SK-N-DZ (cell line): ENCODE measurements at regions not wholly inside any gene's neighbourhood (a gene's known extent, or its start where the extent isn't known, plus 50 kb on each side); places are given as distances from the start of the nearest gene placed in this dataset.

Source experiments
- DNase-seq: peaks from one replicate; pipeline ENCODE4 v3.0.0-alpha.2; 2015; ENCODE audit warnings: low spot score

DNA sequence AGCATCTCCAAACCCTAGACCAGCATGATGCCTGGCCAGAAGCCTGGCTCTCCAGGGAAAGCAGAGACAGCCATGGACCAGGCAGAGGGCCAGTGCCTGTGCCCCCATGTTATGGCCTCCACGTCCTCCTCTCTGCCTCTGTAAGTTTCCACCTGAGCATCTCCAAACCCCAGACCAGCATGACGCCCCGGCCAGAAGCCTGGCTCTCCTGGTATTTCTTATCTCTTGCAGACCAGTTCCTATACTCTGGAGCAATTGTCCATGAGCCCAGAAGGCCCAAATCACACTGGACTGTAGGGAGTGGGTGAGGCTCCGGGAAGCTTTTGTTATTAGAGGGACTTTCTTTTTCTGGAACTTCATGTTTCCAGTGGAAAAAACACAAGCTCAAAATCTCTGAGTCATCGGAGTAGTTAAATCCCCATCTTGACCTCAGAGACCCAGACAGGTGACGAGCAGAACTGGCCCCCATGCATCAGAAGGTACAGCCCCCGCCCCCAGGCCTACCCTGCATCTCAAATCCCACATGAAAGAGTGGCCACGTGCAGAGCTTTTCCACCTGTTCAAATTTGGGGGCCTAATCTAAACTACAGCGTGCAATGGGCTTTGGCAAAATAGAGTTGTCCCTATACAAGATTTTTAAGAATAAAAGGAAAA lies 110.2 kb upstream of the FOXQ1 start:
- no peak for DNase-seq

GRCh38 chr6:1200409-1201101 lies 111.3 kb upstream of the FOXQ1 start:
- DNase-seq: no peak

- DNase-seq: no peak
These were observed 111.9 kb upstream of the FOXQ1 start for GRCh38 chr6:1200081-1200408.

GRCh38 chr6:1197309-1197708 lies 114.6 kb upstream of the FOXQ1 start:
- DNase-seq: no peak

DNA sequence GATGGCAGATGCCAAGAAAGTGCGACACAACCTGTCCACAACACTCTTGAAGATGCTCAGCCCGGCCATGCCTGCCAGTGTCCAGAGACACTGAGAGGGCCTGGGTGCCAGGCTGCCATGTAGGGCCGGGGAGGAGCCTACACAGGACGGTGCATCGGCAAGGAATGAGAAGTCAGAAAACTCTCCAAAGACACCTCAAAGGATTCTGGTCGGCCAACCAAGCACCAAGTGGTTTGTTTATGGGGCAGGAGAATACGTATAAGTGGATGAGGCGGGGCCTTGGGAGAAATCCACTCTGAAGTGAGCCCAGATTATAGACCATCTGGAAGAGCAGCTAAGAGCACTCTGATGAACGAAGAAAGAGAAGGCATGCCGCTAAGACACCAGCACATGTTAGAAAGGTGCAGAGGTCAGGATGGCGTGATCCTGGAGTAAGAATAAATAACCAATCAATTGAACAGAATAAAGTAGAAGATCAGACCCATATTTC lies 120.7 kb upstream of the FOXQ1 start:
- no peak for DNase-seq

DNA sequence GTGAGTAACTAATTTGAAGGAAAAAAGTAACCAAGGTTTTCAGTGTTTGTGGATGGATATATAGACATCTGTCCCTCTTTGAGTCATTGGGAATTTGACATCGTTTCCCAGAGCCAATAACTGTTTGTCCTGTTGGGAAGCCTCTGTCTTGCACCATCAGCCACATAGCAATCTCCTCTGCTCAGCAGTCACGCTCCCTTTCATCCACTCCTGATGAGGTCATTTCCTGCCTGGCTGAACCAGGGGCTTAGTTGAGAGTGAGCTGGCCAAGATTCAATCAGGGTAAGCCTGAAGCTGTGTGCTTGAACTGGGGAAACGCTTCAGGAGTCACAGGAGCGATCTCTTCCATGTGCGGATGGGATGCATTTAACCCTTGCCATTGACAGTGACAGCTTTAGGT lies 121.5 kb upstream of the FOXQ1 start:
- DNase-seq: no peak

GRCh38 chr6:1188199-1188598 lies 123.7 kb upstream of the FOXQ1 start:
- no peak for DNase-seq

DNA sequence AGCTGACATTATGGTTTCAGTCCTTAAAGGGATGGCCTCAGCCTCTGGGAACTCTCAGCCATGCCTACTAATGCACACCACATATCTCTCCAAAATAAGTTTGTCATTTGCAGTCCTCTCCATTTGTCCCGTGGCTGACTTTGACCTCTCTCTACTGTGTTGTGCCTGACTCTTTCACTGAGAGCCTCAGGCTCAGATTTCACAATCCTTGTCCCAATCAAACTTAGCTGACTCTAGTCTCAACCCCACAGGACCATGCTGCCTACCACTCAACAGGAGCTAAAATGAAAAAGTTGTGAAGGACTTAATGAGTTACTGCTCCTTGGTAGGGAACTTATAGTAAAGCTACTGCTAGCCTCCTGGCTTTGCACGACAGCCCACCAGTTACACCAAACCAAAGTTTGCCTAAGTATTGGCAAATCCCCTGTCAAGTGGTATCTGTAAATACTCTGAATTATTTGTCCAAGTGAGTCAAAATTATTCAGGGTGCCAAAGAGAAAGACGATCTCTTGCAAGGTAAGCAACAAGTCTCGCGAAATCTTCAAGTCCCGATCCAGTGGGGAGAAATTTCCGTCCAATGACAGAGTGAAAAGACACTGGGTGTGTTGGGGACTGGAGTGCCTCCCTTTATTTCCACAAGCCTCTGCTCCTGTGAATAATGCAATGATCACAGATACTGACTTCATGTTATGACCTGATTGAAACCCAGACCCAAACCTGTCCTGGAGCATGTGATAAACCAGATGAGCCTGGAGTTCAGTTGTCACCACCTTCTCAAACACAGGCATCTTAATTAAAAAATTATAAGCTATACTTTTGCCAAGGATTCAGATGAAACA lies 124.4 kb upstream of the FOXQ1 start:
- DNase-seq: no peak

- no peak for DNase-seq
These were observed 127.6 kb upstream of the FOXQ1 start for GRCh38 chr6:1184318-1184717.

DNA sequence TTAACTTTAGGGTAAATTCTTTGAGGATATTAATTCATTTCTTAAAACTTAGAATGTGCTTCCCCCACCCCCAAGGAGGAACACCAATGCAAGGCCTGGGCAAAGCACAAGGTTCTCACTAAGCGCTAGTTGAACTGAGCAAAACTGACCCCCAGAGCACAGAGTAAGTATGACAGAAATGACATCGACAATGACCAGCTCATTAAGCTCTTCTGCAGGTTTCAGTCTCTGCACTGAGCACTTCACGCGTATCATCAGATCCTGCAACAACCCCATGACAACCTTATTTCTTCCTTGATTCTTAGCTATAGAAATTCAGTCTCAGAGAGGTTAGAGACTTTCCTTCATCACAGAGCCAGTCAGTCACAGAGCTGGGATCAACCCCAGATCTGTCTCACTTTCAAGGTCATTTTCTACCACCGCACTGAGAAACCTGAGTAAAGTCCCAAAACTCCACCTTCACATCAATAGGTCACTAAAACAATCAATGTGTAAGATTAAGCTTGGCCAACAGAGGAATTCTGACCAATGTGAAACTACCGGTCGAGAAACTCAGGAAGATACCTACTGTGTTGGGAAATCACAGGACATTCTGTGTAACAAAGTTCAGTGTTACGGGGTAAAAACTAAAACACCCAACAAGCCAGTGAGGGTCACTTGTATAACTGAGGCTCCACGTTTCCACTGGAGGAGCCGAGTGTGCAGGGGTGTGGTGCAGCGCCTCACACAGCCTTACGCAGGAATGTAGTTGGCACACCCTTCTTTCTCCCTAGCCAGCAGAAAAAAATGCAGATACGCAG lies 129.0 kb upstream of the FOXQ1 start:
- DNase-seq: no peak

DNA sequence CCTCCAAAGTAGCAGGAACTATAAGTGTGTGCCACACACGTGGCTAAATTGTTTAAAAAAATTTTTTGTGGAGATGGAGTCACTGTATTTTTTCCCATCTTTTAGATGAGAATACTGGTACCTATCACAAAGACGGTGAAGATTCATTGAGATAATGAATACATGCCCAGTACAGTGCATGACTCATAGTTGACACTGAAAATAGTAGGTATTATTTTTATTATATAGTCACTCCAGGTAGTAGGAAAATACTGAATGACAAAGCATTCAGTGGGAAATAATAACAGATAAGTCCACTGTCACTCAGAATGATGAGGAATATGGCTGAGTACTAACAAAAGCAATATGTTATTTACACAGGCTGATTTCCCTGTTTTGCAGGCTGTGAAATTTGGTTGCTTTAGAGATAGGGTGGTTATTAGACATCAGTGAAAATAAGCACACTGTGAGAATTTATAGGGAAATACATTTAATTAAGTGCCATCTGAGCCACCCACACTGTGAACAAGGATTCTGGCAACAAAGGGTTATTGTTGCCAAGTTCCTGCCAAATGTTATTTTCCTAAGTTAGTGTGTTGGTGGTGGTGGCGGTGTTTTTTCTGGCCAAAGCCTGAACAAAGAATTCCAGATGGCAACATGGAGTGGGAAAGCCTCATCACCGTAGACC lies 129.8 kb upstream of the FOXQ1 start:
- DNase-seq: no peak

DNA sequence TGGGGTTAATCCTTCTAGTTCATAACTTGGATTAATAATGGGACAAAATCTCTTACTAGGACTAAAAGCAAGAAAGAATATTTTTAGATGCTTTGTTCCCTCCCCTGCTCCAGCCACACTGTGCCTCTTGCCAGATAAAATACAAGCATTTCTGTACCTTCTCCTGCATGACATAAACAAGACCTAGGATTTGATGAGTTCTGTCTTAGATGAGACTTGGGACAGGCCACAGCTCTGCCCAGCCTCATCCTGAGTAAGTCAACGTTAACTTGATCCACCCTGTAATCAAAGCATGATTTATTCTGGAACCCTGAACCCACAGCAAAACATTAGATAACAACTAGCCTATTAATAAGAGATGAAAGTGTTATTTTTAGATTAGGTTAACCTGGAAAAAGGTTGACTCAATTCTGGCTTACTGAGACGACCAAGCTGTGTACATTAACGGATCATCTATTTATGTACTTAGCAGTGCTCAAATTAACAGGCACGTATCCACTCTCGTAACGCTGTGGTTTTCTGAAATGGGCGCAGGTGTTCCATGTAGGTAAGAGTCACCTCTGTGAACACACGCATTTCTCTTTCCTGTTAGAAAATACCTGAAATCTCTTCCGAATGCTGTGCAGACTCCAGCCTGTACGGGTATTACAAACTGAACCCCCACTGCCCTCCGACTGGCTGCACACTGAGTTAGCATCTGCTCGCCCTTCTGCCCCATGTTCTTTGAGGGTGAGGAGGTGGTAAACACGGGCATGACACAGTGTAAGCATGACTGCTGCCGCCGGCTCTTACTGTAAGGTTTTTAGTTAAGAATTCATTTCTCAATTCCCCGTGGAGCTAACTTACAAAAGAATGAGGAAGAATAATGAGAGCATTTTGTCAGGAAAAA lies 132.1 kb upstream of the FOXQ1 start:
- no peak for DNase-seq

DNA sequence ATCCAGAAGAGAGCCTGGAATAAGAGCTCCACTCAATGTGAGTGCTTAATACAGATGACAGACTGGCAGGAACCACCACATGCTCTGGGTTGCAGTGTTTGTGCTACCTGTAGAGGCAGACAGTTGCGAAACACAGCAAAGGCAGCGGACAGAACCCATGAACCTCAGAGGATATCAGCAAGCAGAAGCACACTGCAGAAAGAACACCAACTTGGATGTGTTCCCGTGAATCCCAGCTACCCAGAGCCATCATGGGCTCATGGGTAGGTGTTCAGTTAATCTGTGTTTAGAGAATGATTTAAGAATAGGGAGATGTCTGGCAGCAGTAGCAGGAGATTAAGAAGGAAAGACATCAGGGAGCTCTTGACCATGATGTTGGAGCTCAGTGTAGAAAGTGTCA lies 133.3 kb upstream of the FOXQ1 start:
- no peak for DNase-seq

- DNase-seq: no peak
These were observed 135.3 kb upstream of the FOXQ1 start for GRCh38 chr6:1176567-1176966.

DNA sequence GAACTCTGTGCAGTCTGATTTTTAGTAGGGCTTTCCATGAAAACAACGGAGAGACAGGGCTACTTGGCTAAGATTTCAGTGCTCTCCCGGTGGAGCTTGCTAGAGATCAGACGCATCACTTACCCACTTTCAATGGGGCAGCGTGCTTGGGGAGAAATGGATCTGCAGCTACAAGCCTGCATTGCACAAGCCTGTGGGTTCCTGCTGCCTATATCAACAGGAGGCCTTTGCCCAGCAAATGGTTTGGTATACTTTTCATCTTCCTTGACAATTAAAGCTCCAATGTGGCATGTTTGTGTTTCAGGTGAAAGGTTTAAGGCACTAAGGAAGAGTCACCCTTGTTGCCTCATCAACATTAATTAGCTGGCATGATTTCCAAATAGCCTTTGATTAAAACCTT lies 136.0 kb upstream of the FOXQ1 start:
- no peak for DNase-seq

DNA sequence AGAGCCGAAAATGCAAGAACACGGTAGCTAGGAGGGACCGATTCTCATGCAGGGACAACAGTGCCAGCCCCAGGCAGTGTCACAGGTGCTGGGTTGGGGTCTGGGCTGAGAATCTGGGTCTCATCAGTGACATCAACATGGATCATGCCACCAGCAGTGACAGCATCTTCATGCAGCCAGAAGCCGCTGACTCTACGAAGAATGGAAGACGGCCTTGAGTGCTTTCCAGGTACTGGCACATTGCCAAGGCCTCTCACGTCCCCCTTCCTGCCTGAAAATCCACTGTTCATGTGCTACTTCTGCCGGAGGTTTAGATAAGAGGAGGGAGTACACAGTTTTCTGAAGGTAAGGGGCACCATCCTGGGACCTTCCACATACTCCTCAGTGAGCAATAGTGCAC lies 141.1 kb upstream of the FOXQ1 start:
- no peak for DNase-seq

DNA sequence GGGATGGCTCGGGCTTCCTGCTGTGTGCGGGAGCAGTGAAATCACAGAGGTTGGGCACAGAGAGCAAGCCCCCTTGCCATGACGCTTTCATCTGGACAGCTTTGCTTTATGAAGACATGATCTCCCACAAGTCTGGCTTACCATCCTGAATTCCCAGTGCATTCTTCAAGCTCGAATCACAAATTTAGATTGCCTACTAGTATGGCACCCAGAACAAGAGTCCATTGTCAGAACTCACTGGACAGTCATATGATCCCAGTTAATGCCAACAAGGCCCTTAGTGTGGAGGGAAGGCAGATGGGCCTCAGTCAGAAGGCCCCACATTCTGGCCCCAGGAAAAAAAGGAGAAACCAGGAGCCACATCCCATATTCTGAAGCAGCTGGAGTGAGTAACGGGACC lies 147.3 kb upstream of the FOXQ1 start:
- no peak for DNase-seq

- no peak for DNase-seq
These were observed 148.4 kb upstream of the FOXQ1 start for GRCh38 chr6:1163501-1163900.

- DNase-seq: no peak
These were observed 149.3 kb upstream of the FOXQ1 start for GRCh38 chr6:1162367-1163275.
